ENCODE measurements at regions not wholly inside any gene's neighbourhood (a gene's known extent, or its start where the extent isn't known, plus 50 kb on each side); places are given as distances from the start of the nearest gene placed in this dataset.

- TF ChIP-seq CTCF (IDR thresholded peaks at IDR 0.05) (no peak), POLR2A (IDR thresholded peaks at IDR 0.05) (no peak)
Measured at GRCh38 chrX:7269589-7269988, 121.6 kb upstream of the PUDP start.

All from body of pancreas (tissue), 4 donors.